ENCODE measurements at regions not wholly inside any gene's neighbourhood (a gene's known extent, or its start where the extent isn't known, plus 50 kb on each side); places are given as distances from the start of the nearest gene placed in this dataset.

DNA sequence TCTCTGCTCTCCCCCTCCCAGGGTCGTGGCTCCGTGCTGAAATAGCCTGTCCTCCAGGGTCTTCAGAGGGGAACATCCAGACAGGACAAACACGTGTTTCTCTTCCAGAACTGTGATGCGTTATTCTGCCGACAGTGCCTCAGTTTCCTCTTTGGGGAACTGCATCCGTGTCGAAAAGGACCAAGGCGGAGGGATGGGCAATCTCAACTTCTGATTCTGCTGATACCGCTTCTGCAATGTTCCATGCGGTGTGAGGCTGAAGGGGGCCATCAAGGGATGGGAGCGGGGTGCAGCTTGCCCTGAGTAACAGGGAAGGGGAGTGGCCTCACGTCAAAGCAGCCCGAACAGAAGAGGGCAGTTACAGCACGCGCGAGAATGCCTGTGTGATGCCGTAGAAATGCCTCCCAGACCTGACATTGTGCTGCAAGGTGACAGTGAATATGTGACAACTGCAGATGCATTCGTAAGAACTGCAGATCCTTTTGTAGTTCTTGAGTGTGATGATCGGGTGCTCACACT, 275.7 kb downstream of the SHQ1 start:
- H3K4me3 ChIP-seq (ENCODE audit: control insufficient read depth, low read depth, low read length), result no peak overlapping the region
- DNase-seq (ENCODE audit: low read depth), result no peak
- TF ChIP-seq, protein P1, sequence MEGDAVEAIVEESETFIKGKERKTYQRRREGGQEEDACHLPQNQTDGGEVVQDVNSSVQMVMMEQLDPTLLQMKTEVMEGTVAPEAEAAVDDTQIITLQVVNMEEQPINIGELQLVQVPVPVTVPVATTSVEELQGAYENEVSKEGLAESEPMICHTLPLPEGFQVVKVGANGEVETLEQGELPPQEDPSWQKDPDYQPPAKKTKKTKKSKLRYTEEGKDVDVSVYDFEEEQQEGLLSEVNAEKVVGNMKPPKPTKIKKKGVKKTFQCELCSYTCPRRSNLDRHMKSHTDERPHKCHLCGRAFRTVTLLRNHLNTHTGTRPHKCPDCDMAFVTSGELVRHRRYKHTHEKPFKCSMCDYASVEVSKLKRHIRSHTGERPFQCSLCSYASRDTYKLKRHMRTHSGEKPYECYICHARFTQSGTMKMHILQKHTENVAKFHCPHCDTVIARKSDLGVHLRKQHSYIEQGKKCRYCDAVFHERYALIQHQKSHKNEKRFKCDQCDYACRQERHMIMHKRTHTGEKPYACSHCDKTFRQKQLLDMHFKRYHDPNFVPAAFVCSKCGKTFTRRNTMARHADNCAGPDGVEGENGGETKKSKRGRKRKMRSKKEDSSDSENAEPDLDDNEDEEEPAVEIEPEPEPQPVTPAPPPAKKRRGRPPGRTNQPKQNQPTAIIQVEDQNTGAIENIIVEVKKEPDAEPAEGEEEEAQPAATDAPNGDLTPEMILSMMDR (IDR thresholded peaks at IDR 0.05; ENCODE audit: control insufficient read depth, insufficient read depth, low read depth, low read length, missing control alignments), result no peak

GRCh38 chr3:72571638-72572114, 276.6 kb downstream of the SHQ1 start:
- no peak overlapping the region for H3K4me3 ChIP-seq (ENCODE audit: control insufficient read depth, low read depth, low read length)
- DNase-seq (ENCODE audit: low read depth), result no peak
- TF ChIP-seq, protein P1 (IDR thresholded peaks at IDR 0.05; ENCODE audit: control insufficient read depth, insufficient read depth, low read depth, low read length, missing control alignments), result no peak

DNA sequence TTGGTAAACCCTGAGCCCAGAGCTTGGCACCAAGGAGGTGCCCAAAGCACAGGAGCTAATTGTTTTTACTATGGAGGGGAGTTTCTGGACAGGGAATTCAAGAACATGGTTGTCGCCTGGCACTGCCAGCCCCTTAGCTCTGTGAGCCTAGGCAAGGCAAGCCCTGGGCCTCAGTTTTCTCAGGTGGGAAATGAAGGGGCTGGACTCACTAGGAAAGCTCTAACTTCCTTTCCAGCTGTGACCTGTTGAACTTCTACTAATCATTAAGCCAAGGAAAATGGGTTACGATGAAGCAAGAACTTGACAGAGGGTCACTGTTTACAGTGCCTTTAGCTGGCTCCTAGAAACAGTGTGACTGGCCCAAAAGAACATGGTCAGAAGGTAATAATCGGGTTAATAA, 277.2 kb downstream of the SHQ1 start:
- no peak for DNase-seq (ENCODE audit: low read depth)
- no peak overlapping the region for H3K4me3 ChIP-seq (ENCODE audit: control insufficient read depth, low read depth, low read length)
- TF ChIP-seq, protein P1 (IDR thresholded peaks at IDR 0.05; ENCODE audit: control insufficient read depth, insufficient read depth, low read depth, low read length, missing control alignments), result no peak

GRCh38 chr3:72569754-72570440, 278.3 kb downstream of the SHQ1 start:
- DNase-seq (ENCODE audit: low read depth), result no peak
- TF ChIP-seq, protein P1 (IDR thresholded peaks at IDR 0.05; ENCODE audit: control insufficient read depth, insufficient read depth, low read depth, low read length, missing control alignments), result no peak
- no peak overlapping the region for H3K4me3 ChIP-seq (ENCODE audit: control insufficient read depth, low read depth, low read length)

GRCh38 chr3:72568083-72568482, 280.2 kb downstream of the SHQ1 start:
- H3K4me3 ChIP-seq (ENCODE audit: control insufficient read depth, low read depth, low read length), result no peak overlapping the region
- no peak for DNase-seq (ENCODE audit: low read depth)
- TF ChIP-seq, protein P1 (IDR thresholded peaks at IDR 0.05; ENCODE audit: control insufficient read depth, insufficient read depth, low read depth, low read length, missing control alignments), result no peak

DNA sequence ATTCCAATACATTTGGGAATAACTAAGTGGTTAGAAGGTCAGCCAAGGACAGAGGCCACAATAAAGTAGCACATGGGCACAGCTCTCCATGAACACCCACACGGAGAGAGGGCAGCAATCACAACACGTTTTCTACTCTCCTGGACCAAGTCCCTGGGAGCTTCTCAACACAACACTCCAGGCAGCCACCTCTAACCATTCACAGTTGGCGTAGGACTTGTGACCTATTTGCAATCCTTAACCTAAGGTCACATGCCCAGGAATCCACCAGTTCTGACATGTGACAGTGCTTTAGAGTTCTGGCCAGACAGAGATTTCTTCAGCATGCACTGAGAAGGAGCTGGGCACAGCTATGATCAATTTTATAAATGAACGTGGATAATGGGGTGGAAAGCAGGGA, 280.8 kb downstream of the SHQ1 start:
- TF ChIP-seq, protein P1 (IDR thresholded peaks at IDR 0.05; ENCODE audit: control insufficient read depth, insufficient read depth, low read depth, low read length, missing control alignments), result no peak
- no peak for DNase-seq (ENCODE audit: low read depth)
- H3K4me3 ChIP-seq (ENCODE audit: control insufficient read depth, low read depth, low read length), result no peak overlapping the region

All from AG09309 (cell line).